ENCODE measurements at regions not wholly inside any gene's neighbourhood (a gene's known extent, or its start where the extent isn't known, plus 50 kb on each side); places are given as distances from the start of the nearest gene placed in this dataset.

DNA sequence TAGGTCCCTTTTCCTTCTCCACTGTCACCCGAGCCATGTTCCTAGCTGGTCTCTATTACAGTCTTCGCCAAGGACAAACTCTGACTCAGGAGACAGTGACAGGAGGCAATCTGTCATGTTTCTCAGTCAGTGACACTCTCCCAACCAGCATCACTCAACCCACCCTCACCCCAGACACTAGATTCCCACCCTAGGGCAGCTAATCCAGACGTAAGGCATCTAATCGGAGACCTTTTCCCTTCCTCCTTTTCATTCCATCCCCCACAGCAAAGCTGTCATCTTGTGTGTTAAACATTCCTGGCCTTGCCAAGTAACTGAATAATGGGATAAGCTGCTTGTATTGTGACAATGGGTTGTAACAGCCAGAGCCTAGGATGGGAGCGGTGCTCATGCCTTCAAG is 95.2 kb downstream of the SNX18 start:
- no peaks in the 10 kb centered on the region for H3K27me3 ChIP-seq (ENCODE audit: control insufficient read depth, insufficient read depth, low read length)
- no peaks in the 10 kb centered on the region for H3K36me3 ChIP-seq (ENCODE audit: control insufficient read depth, insufficient read depth, low read length)
- H3K4me3 ChIP-seq (ENCODE audit: low read depth, low read length) = no peak overlapping the region
- ChIA-PET CTCF (no interaction called here), POLR2A (no interaction called here)
- TF ChIP-seq, protein P1, sequence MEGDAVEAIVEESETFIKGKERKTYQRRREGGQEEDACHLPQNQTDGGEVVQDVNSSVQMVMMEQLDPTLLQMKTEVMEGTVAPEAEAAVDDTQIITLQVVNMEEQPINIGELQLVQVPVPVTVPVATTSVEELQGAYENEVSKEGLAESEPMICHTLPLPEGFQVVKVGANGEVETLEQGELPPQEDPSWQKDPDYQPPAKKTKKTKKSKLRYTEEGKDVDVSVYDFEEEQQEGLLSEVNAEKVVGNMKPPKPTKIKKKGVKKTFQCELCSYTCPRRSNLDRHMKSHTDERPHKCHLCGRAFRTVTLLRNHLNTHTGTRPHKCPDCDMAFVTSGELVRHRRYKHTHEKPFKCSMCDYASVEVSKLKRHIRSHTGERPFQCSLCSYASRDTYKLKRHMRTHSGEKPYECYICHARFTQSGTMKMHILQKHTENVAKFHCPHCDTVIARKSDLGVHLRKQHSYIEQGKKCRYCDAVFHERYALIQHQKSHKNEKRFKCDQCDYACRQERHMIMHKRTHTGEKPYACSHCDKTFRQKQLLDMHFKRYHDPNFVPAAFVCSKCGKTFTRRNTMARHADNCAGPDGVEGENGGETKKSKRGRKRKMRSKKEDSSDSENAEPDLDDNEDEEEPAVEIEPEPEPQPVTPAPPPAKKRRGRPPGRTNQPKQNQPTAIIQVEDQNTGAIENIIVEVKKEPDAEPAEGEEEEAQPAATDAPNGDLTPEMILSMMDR (IDR thresholded peaks at IDR 0.05; ENCODE audit: insufficient read depth, low read depth, low read length) = no peak
- no peak for DNase-seq (ENCODE audit: low read depth)

DNA sequence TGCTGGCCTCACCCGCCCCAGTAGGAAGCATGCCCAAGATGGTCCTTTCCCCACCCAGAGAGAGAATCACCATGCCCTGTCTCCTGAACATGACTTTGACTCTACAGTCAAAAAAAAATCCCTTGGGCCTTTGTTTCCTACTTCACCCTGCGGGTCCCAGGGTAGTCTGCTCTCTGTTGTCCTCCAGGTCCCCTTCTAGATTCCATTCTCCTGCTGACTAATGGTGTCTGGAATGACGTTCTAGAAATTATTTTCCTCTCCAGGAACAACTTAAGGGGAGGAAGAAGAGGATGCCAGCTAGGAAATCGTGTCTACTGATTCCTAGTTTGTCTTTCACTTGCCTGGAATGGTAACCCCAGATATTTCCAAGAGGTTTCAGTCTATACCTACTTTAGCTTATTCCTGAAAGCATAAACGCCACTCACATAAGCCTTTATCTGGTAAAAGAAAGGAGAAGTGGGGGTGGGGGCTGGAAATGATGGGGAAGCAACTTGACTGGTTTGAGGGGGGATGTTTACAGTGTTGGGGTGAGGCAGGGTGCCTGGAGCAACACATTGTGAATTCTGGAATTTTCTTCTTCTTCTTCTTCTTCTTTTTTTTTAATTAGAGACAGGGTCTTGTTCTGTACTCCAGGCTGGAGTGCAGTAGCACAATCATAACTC is 93.9 kb downstream of the SNX18 start:
- ChIA-PET POLR2A (no interaction called here), CTCF (interaction anchor here (1.2 kb wide), 1 partner anchor 13 kb away, joined by 3 read pairs; no protein-coding TSS in a partner anchor)
- no peaks in the 10 kb centered on the region for H3K36me3 ChIP-seq (ENCODE audit: control insufficient read depth, insufficient read depth, low read length)
- TF ChIP-seq, protein P1 (IDR thresholded peaks at IDR 0.05; ENCODE audit: insufficient read depth, low read depth, low read length) = no peak
- no peak overlapping the region for H3K4me3 ChIP-seq (ENCODE audit: low read depth, low read length)
- DNase-seq (ENCODE audit: low read depth) = no peak
- no peaks in the 10 kb centered on the region for H3K27me3 ChIP-seq (ENCODE audit: control insufficient read depth, insufficient read depth, low read length)

DNA sequence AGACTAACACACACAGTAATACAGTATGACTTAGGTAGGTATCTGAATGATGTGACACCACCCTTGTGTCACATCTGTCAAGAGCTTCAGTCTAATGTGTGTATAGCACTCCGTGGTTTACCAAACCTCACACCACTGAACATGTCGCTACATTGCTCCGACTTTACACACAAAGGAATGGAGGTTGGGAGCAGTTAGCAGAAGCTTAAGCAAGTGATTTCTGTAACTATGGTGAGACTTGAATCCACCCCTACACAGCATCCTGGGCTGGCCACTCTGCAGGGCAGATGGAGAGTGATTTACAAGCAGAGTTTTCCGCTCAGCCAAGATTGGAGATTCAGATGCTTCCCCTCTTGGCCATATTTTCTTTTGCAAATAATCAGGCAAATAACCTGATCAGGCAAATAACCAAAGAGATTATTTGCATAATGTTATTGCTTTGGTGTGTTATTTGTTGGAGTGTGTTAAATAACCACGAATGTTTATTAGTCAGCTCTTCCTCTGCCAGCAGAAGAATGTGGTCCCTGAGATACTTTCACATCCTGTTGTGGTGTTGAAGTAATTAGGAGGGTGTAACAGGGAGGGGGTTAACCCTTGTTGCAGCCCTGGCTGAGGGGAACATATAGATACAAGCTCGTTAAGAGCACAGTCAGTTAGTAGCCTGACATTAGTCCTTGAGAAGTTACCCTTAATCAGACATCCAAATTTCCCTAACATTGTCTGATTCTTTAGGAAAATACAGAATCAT is 92.8 kb downstream of the SNX18 start:
- POLR2A ChIA-PET = no interaction called here
- Histone ChIP-seq H3K4me3 (ENCODE audit: low read depth, low read length) (no peak overlapping the region), H3K36me3 (ENCODE audit: control insufficient read depth, insufficient read depth, low read length) (no peaks in the 10 kb centered on the region), H3K27me3 (ENCODE audit: control insufficient read depth, insufficient read depth, low read length) (no peaks in the 10 kb centered on the region)
- CTCF ChIA-PET = interaction anchor here (0.8 to 1.3 kb wide), 3 partner anchors 12 to 93 kb away, joined by 3 to 4 read pairs (median 3); partner anchors contain the start of gene SNX18
- TF ChIP-seq, protein P1 (IDR thresholded peaks at IDR 0.05; ENCODE audit: insufficient read depth, low read depth, low read length) = no peak
- DNase-seq (ENCODE audit: low read depth) = no peak

DNA sequence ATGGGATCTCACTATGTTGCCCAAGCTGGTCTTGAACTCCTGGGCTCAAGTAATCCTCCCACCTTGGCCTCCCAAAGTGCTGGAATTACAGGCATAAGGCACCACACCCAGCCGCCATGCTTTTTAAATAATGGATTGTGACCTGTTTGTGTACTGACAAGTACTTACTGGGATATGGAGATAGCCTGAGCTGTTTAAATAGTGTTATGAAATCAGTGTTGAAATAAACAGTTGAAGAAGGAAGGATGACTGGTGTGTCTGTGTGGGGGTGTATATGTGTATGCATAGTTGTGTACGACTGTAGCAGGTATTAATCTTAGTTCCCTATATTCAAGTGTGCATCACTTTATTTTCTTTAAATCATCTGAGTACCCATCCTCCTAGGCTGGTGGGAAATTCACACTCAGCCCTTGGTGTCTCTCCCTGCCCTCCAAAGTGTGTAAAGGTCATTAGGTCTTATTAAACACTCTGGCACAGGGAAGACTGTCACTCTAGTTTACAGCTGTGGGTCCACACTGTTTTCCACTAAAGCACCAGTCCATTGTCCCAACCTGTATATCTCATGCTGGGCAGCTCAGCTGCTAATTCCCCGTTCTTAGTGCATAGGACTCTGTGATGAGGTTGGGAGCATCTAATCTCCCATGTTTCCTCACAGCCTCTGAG is 91.0 kb downstream of the SNX18 start:
- ChIA-PET POLR2A (no interaction called here), CTCF (interaction anchor here (0.7 to 1.6 kb wide), 2 partner anchors 18 to 60 kb away, joined by 3 read pairs; no protein-coding TSS in a partner anchor)
- H3K27me3 ChIP-seq (ENCODE audit: control insufficient read depth, insufficient read depth, low read length) = no peaks in the 10 kb centered on the region
- DNase-seq (ENCODE audit: low read depth) = no peak
- TF ChIP-seq, protein P1 (IDR thresholded peaks at IDR 0.05; ENCODE audit: insufficient read depth, low read depth, low read length) = no peak
- no peak overlapping the region for H3K4me3 ChIP-seq (ENCODE audit: low read depth, low read length)
- H3K36me3 ChIP-seq (ENCODE audit: control insufficient read depth, insufficient read depth, low read length) = no peaks in the 10 kb centered on the region

DNA sequence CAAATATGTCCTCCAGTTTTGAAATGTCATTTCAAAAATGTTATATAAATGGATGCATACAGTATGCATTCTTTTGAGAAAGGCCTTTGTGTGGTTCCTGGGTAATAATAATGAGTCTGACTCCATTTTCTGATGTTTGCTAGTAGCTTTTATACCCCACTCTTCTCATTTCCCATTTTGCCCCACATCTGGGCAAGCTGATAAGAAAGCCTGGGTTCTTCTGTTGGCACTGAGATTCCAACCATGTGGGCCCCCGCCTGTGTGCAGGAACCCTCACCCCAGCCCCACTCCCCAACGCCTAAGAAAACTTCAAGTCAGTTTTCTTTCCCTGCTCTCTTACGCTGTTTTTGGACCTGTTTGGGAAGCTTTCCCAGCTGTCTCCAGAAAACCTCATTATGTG is 89.4 kb downstream of the SNX18 start:
- TF ChIP-seq, protein P1 (IDR thresholded peaks at IDR 0.05; ENCODE audit: insufficient read depth, low read depth, low read length) = no peak
- CTCF ChIA-PET = no interaction called here
- H3K36me3 ChIP-seq (ENCODE audit: control insufficient read depth, insufficient read depth, low read length) = no peaks in the 10 kb centered on the region
- no peak overlapping the region for H3K4me3 ChIP-seq (ENCODE audit: low read depth, low read length)
- POLR2A ChIA-PET = no interaction called here
- DNase-seq (ENCODE audit: low read depth) = no peak
- H3K27me3 ChIP-seq (ENCODE audit: control insufficient read depth, insufficient read depth, low read length) = no peaks in the 10 kb centered on the region
